GM23338 (cell line): ENCODE measurements at regions not wholly inside any gene's neighbourhood (a gene's known extent, or its start where the extent isn't known, plus 50 kb on each side); places are given as distances from the start of the nearest gene placed in this dataset.
"Not testable (repeated sequence)": the region's sequence is repeated elsewhere in the genome, so short reads cannot be mapped to it uniquely, and the experiment has no call there.

Experiments used
- ATAC-seq: fragments of 200-7000 bp; cut with Tn5 transposase; 3 replicates; pipeline ENCODE4 v1.9.1; 2020
- DNase-seq: peaks from one replicate; pipeline ENCODE4 v3.0.0-alpha.2; 2015; ENCODE audit warnings: low spot score
- H2AFZ ChIP-seq: fragments of 200-600 bp; sonication (generic); 2 replicates; pipeline ENCODE4 v1.8.0; 2016; ENCODE audit warnings: antibody characterized with exemption, mild to moderate bottlenecking, moderate library complexity
- H3F3A ChIP-seq: fragments of 200-600 bp; sonication (generic); replicated peaks from 2 replicates; pipeline ENCODE4 v1.8.0; 2017; ENCODE audit warnings: antibody characterized with exemption, mixed run types, low read depth
- H3K27ac ChIP-seq: fragments of 200-600 bp; sonication (generic); 2 replicates; pipeline ENCODE4 v1.6.1; 2016; ENCODE audit warnings: low read depth
- H3K27me3 ChIP-seq: fragments of 200-600 bp; sonication (generic); 2 replicates; pipeline ENCODE4 v1.8.0; 2016; ENCODE audit warnings: mild to moderate bottlenecking, mixed run types, moderate library complexity; ENCODE audit not compliant: insufficient read depth
- H3K36me3 ChIP-seq: fragments of 200-600 bp; sonication (generic); 2 replicates; pipeline ENCODE4 v1.8.0; 2016; ENCODE audit warnings: mild to moderate bottlenecking; ENCODE audit not compliant: insufficient read depth
- H3K4me1 ChIP-seq: fragments of 200-600 bp; sonication (generic); 2 replicates; pipeline ENCODE4 v1.8.0; 2016; ENCODE audit warnings: mild to moderate bottlenecking, moderate library complexity; ENCODE audit not compliant: insufficient read depth
- H3K4me2 ChIP-seq: fragments of 200-600 bp; sonication (generic); 2 replicates; pipeline ENCODE4 v1.7.1; 2017; ENCODE audit warnings: mixed run types
- H3K4me3 ChIP-seq: fragments of 200-600 bp; sonication (generic); 2 replicates; pipeline ENCODE4 v1.6.1; 2016; ENCODE audit warnings: mixed run types
- H3K79me2 ChIP-seq: fragments of 200-600 bp; sonication (generic); replicated peaks from 2 replicates; pipeline ENCODE4 v1.8.0; 2017; ENCODE audit warnings: mild to moderate bottlenecking; ENCODE audit not compliant: insufficient read depth
- H3K9me2 ChIP-seq: fragments of 200-600 bp; sonication (generic); 2 replicates; pipeline ENCODE4 v1.8.0; 2017; ENCODE audit not compliant: insufficient read depth
- H4K20me1 ChIP-seq: fragments of 200-600 bp; sonication (generic); replicated peaks from 2 replicates; pipeline ENCODE4 v1.8.0; 2017; ENCODE audit warnings: mild to moderate bottlenecking; ENCODE audit not compliant: insufficient read depth
- H3K27ac Mint-ChIP-seq: 2 replicates; pipeline ENCODE4 v1.8.0; 2020; ENCODE audit warnings: inconsistent platforms, mild to moderate bottlenecking, moderate library complexity, mixed read lengths
- H3K27me3 Mint-ChIP-seq: 3 replicates; pipeline ENCODE4 v1.8.0; 2022; ENCODE audit warnings: low read depth, mild to moderate bottlenecking, moderate library complexity, mixed read lengths, inconsistent platforms; ENCODE audit not compliant: insufficient read depth, poor library complexity
- H3K36me3 Mint-ChIP-seq: 3 replicates; pipeline ENCODE4 v1.8.0; 2021; ENCODE audit warnings: low read depth, mild to moderate bottlenecking, inconsistent platforms, moderate library complexity, mixed read lengths
- H3K4me1 Mint-ChIP-seq: 3 replicates; pipeline ENCODE4 v1.8.0; 2020; ENCODE audit warnings: mild to moderate bottlenecking, inconsistent platforms, mixed read lengths
- H3K4me3 Mint-ChIP-seq: 3 replicates; pipeline ENCODE4 v1.8.0; 2021; ENCODE audit warnings: moderate library complexity, mild to moderate bottlenecking, inconsistent platforms, mixed read lengths
- H3K9me3 Mint-ChIP-seq: 3 replicates; pipeline ENCODE4 v1.8.0; 2020; ENCODE audit warnings: moderate library complexity, mild to moderate bottlenecking, inconsistent platforms, mixed read lengths
- EZH2 ChIP-seq: fragments of 200-600 bp; sonication (generic); IDR thresholded peaks from one replicate; pipeline ENCODE4 v1.8.0; 2017; ENCODE audit warnings: antibody characterized with exemption, mild to moderate bottlenecking, low read depth; ENCODE audit not compliant: unreplicated experiment
- EZH2phosphoT487 ChIP-seq: fragments of 200-600 bp; sonication (generic); IDR thresholded peaks from one replicate; pipeline ENCODE4 v1.8.1; 2018; ENCODE audit warnings: antibody characterized with exemption; ENCODE audit not compliant: unreplicated experiment
- JUNB ChIP-seq: IDR thresholded peaks from one replicate; pipeline ENCODE4 v1.6.1; 2016; ENCODE audit warnings: antibody characterized with exemption; ENCODE audit not compliant: unreplicated experiment
- NANOG ChIP-seq: IDR thresholded peaks from 2 replicates; pipeline ENCODE4 v1.6.1; 2016; ENCODE audit warnings: antibody characterized with exemption, borderline replicate concordance
- POLR2AphosphoS5 ChIP-seq: IDR thresholded peaks from 2 replicates; pipeline ENCODE4 v1.6.1; 2016; ENCODE audit warnings: antibody characterized with exemption, low read depth
- STAT1 ChIP-seq: IDR thresholded peaks from one replicate; pipeline ENCODE4 v1.6.1; 2016; ENCODE audit warnings: antibody characterized with exemption; ENCODE audit not compliant: unreplicated experiment
- ZNF114 ChIP-seq: fragments of 250-450 bp; sonication (Bioruptor Pico); IDR thresholded peaks from 2 replicates; pipeline ENCODE4 v1.5.0; 2020; ENCODE audit warnings: mild to moderate bottlenecking, moderate library complexity
- ZNF331 ChIP-seq: fragments of 250-450 bp; sonication (Bioruptor Pico); IDR thresholded peaks from 2 replicates; pipeline ENCODE4 v1.5.0; 2020; ENCODE audit warnings: low read depth, mild to moderate bottlenecking, moderate library complexity
- TF ChIP-seq, protein P1 (sequence below): IDR thresholded peaks from 2 replicates; pipeline ENCODE4 v1.6.1; 2016; ENCODE audit warnings: antibody characterized with exemption
- TF ChIP-seq, protein P2 (sequence below), 2 experiments: fragments of 200-600 bp in 1 of 2; sonication (generic) in 1 of 2; conservative IDR thresholded peaks; 2 replicates each; pipeline versions ENCODE4 v1.5.1 to v1.6.1; 2016 to 2017; ENCODE audit warnings: antibody characterized with exemption in 2 of 2, low read depth in 2 of 2, mild to moderate bottlenecking in 2 of 2, moderate library complexity in 1 of 2
- TF ChIP-seq, protein P3 (sequence below): fragments of 250-450 bp; sonication (Bioruptor Pico); IDR thresholded peaks from 2 replicates; pipeline ENCODE4 v1.5.0; 2020; ENCODE audit warnings: mild to moderate bottlenecking, moderate library complexity

DNA sequence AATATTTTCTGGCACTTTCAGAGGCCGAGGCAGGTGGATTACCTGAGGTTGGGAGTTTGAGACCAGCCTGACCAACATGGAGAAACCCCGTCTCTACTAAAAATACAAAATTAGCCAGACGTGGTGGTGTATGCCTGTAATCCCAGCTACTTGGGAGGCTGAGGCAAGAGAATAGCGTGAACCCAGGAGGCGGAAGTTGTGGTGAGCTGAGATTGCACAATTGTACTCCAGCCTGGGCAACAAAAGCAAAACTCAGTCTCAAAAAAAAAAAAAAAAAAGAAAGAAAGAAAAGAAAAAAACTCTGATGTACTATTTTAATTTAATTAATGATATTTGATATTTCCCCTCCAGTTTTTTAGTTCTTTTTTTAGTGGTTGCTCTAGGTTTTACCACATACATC is 588.1 kb upstream of the GHITM start:
- not testable (repeated sequence) for H3K9me2 ChIP-seq, H3K27me3 Mint-ChIP-seq, H3K4me3 ChIP-seq, H4K20me1 ChIP-seq, H3K27me3 ChIP-seq, H3K4me1 Mint-ChIP-seq, H3K4me2 ChIP-seq, ATAC-seq, H3K27ac Mint-ChIP-seq, H3F3A ChIP-seq, DNase-seq, H2AFZ ChIP-seq, H3K4me3 Mint-ChIP-seq, H3K79me2 ChIP-seq, H3K36me3 ChIP-seq, H3K4me1 ChIP-seq, H3K27ac ChIP-seq, H3K36me3 Mint-ChIP-seq, H3K9me3 Mint-ChIP-seq

DNA sequence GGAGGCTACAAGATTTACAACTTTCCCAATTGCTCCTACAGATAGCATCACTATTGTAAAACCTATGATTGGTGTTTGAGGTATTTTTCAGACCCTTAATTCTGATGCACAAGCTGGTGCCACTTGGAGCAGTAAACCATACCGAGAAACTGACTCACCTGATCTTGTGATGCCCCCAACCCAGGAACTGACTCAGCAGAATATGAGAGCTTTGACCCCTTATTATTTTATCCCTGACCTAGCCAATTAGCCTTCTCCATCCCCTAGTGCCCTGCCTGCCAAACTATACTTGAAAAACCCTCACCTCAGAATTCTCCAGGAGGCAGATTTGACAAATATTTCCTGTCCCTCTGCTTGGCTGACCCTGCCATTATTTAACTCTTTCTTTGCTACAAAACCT is 585.9 kb upstream of the GHITM start:
- H3K4me1 ChIP-seq: no peaks in the 10 kb centered on the region
- no peak overlapping the region for H3K4me3 ChIP-seq
- H3K27ac Mint-ChIP-seq: no peak overlapping the region
- H3F3A ChIP-seq: no peaks in the 10 kb centered on the region
- no peaks in the 10 kb centered on the region for H3K36me3 ChIP-seq
- H3K27me3 Mint-ChIP-seq: peaks cover 3% of the 10 kb centered on the region
- H3K27ac ChIP-seq: no peak overlapping the region
- H3K9me3 Mint-ChIP-seq: peaks cover 2% of the 10 kb centered on the region; the same call in 2 of the 3 replicates
- H3K4me1 Mint-ChIP-seq: no peaks in the 10 kb centered on the region
- H3K36me3 Mint-ChIP-seq: peaks cover 3% of the 10 kb centered on the region; the same call in 1 of the 3 replicates
- no peaks in the 10 kb centered on the region for H3K27me3 ChIP-seq
- no peak overlapping the region for H3K4me2 ChIP-seq
- peaks cover 4% of the 10 kb centered on the region; the same call in 1 of the 2 replicates for H3K9me2 ChIP-seq
- no peak for DNase-seq
- no peaks in the 10 kb centered on the region for H4K20me1 ChIP-seq
- no peaks in the 10 kb centered on the region for H3K79me2 ChIP-seq
- no peak overlapping the region for H3K4me3 Mint-ChIP-seq
- H2AFZ ChIP-seq: no peak overlapping the region
- ATAC-seq: no peak
- TF ChIP-seq POLR2AphosphoS5 (no peak), JUNB (no peak), NANOG (no peak), EZH2phosphoT487 (no peak), ZNF114 (no peak), STAT1 (no peak), EZH2 (no peak), ZNF331 (CRISPR knock-in tag) (no peak)
- TF ChIP-seq, protein P1, sequence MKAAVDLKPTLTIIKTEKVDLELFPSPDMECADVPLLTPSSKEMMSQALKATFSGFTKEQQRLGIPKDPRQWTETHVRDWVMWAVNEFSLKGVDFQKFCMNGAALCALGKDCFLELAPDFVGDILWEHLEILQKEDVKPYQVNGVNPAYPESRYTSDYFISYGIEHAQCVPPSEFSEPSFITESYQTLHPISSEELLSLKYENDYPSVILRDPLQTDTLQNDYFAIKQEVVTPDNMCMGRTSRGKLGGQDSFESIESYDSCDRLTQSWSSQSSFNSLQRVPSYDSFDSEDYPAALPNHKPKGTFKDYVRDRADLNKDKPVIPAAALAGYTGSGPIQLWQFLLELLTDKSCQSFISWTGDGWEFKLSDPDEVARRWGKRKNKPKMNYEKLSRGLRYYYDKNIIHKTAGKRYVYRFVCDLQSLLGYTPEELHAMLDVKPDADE: no peak
- TF ChIP-seq, protein P2, sequence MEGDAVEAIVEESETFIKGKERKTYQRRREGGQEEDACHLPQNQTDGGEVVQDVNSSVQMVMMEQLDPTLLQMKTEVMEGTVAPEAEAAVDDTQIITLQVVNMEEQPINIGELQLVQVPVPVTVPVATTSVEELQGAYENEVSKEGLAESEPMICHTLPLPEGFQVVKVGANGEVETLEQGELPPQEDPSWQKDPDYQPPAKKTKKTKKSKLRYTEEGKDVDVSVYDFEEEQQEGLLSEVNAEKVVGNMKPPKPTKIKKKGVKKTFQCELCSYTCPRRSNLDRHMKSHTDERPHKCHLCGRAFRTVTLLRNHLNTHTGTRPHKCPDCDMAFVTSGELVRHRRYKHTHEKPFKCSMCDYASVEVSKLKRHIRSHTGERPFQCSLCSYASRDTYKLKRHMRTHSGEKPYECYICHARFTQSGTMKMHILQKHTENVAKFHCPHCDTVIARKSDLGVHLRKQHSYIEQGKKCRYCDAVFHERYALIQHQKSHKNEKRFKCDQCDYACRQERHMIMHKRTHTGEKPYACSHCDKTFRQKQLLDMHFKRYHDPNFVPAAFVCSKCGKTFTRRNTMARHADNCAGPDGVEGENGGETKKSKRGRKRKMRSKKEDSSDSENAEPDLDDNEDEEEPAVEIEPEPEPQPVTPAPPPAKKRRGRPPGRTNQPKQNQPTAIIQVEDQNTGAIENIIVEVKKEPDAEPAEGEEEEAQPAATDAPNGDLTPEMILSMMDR (conservative IDR thresholded peaks at IDR 0.05; ENCODE audit: low read depth in 2 of 2): no peak
- TF ChIP-seq, protein P3, sequence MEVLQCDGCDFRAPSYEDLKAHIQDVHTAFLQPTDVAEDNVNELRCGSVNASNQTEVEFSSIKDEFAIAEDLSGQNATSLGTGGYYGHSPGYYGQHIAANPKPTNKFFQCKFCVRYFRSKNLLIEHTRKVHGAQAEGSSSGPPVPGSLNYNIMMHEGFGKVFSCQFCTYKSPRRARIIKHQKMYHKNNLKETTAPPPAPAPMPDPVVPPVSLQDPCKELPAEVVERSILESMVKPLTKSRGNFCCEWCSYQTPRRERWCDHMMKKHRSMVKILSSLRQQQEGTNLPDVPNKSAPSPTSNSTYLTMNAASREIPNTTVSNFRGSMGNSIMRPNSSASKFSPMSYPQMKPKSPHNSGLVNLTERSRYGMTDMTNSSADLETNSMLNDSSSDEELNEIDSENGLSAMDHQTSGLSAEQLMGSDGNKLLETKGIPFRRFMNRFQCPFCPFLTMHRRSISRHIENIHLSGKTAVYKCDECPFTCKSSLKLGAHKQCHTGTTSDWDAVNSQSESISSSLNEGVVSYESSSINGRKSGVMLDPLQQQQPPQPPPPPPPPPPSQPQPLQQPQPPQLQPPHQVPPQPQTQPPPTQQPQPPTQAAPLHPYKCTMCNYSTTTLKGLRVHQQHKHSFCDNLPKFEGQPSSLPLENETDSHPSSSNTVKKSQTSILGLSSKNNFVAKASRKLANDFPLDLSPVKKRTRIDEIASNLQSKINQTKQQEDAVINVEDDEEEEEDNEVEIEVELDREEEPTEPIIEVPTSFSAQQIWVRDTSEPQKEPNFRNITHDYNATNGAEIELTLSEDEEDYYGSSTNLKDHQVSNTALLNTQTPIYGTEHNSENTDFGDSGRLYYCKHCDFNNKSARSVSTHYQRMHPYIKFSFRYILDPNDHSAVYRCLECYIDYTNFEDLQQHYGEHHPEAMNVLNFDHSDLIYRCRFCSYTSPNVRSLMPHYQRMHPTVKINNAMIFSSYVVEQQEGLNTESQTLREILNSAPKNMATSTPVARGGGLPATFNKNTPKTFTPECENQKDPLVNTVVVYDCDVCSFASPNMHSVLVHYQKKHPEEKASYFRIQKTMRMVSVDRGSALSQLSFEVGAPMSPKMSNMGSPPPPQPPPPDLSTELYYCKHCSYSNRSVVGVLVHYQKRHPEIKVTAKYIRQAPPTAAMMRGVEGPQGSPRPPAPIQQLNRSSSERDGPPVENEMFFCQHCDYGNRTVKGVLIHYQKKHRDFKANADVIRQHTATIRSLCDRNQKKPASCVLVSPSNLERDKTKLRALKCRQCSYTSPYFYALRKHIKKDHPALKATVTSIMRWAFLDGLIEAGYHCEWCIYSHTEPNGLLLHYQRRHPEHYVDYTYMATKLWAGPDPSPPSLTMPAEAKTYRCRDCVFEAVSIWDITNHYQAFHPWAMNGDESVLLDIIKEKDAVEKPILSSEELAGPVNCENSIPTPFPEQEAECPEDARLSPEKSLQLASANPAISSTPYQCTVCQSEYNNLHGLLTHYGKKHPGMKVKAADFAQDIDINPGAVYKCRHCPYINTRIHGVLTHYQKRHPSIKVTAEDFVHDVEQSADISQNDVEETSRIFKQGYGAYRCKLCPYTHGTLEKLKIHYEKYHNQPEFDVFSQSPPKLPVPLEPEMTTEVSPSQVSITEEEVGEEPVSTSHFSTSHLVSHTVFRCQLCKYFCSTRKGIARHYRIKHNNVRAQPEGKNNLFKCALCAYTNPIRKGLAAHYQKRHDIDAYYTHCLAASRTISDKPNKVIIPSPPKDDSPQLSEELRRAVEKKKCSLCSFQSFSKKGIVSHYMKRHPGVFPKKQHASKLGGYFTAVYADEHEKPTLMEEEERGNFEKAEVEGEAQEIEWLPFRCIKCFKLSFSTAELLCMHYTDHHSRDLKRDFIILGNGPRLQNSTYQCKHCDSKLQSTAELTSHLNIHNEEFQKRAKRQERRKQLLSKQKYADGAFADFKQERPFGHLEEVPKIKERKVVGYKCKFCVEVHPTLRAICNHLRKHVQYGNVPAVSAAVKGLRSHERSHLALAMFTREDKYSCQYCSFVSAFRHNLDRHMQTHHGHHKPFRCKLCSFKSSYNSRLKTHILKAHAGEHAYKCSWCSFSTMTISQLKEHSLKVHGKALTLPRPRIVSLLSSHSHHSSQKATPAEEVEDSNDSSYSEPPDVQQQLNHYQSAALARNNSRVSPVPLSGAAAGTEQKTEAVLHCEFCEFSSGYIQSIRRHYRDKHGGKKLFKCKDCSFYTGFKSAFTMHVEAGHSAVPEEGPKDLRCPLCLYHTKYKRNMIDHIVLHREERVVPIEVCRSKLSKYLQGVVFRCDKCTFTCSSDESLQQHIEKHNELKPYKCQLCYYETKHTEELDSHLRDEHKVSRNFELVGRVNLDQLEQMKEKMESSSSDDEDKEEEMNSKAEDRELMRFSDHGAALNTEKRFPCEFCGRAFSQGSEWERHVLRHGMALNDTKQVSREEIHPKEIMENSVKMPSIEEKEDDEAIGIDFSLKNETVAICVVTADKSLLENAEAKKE (CRISPR knock-in tag): no peak
